Common myeloid progenitor, CD34-positive (primary cell): ENCODE measurements at regions not wholly inside any gene's neighbourhood (a gene's known extent, or its start where the extent isn't known, plus 50 kb on each side); places are given as distances from the start of the nearest gene placed in this dataset.

ENCODE experiments used
- CTCF ChIA-PET: fragments of 350-600 bp; sonication (Branson Sonifier 250); formaldehyde crosslinking; loops from one replicate; lab custom pipeline; 2021; ENCODE audit warnings: antibody characterized with exemption; lab: Charles Lee
- POLR2A ChIA-PET: fragments of 350-600 bp; sonication (Branson Sonifier 250); formaldehyde crosslinking; loops from one replicate; lab custom pipeline; 2021; ENCODE audit warnings: antibody characterized with exemption; lab: Charles Lee
- DNase-seq, 3 donors: peaks; one replicate each; pipeline versions ENCODE4 v3.0.0 to v3.0.0-alpha.2; 2013
- H3K27ac ChIP-seq, 2 experiments: 1 replicate in 1 of 2; 2 replicates in 1 of 2; pipeline ENCODE4 v1.7.0; 2013; ENCODE audit warnings: inconsistent platforms in 2 of 2, low read length in 2 of 2, mild to moderate bottlenecking in 2 of 2, low read depth in 1 of 2, moderate library complexity in 1 of 2; ENCODE audit not compliant: severe bottlenecking in 2 of 2, insufficient read depth in 1 of 2, poor library complexity in 1 of 2
- H3K27me3 ChIP-seq, 5 experiments: replicated peaks in 2 of 5; 1 replicate in 3 of 5; 2 replicates in 2 of 5; pipeline versions ENCODE4 v1.6.1 to v1.7.0; 2013; ENCODE audit warnings: low read length in 4 of 5, mild to moderate bottlenecking in 2 of 5, moderate library complexity in 2 of 5, inconsistent platforms in 1 of 5; ENCODE audit not compliant: insufficient read depth in 5 of 5, control insufficient read depth in 4 of 5
- H3K36me3 ChIP-seq, 4 experiments: 1 replicate in 2 of 4; 2 replicates in 2 of 4; pipeline versions ENCODE4 v1.6.1 to v1.7.0; 2013; ENCODE audit warnings: low read length in 3 of 4, control low read depth in 1 of 4, mild to moderate bottlenecking in 1 of 4; ENCODE audit not compliant: control insufficient read depth in 4 of 4, insufficient read depth in 4 of 4
- H3K4me1 ChIP-seq, 4 experiments: 1 replicate in 3 of 4; 2 replicates in 1 of 4; pipeline versions ENCODE4 v1.6.1 to v1.7.1; 2013; ENCODE audit warnings: low read length in 3 of 4, mild to moderate bottlenecking in 3 of 4, control low read depth in 1 of 4, inconsistent platforms in 1 of 4, moderate library complexity in 1 of 4; ENCODE audit not compliant: control insufficient read depth in 4 of 4, insufficient read depth in 4 of 4; ENCODE audit errors: control extremely low read depth in 1 of 4
- H3K4me3 ChIP-seq, 7 experiments: 1 replicate in 4 of 7; 2 replicates in 3 of 7; pipeline versions ENCODE4 v1.5.1 to v1.7.0; 2013; ENCODE audit warnings: mild to moderate bottlenecking in 7 of 7, low read length in 6 of 7, moderate library complexity in 6 of 7, inconsistent platforms in 2 of 7, low read depth in 2 of 7, control low read depth in 1 of 7; ENCODE audit not compliant: insufficient read depth in 4 of 7, control insufficient read depth in 1 of 7; ENCODE audit errors: extremely low read depth in 1 of 7
- H3K9me3 ChIP-seq, 5 experiments: 1 replicate in 4 of 5; 2 replicates in 1 of 5; pipeline versions ENCODE4 v1.6.1 to v1.7.1; 2013; ENCODE audit warnings: low read length in 4 of 5, mild to moderate bottlenecking in 2 of 5, inconsistent platforms in 1 of 5, low read depth in 1 of 5, moderate library complexity in 1 of 5; ENCODE audit not compliant: control insufficient read depth in 4 of 5, insufficient read depth in 2 of 5; ENCODE audit errors: control extremely low read depth in 1 of 5
- WGBS: methylation state at CpG from one replicate; pipeline ENCODE4 v1.1.5; 2013; ENCODE audit not compliant: insufficient coverage; 5-methylcytosine and 5-hydroxymethylcytosine counted together

DNA sequence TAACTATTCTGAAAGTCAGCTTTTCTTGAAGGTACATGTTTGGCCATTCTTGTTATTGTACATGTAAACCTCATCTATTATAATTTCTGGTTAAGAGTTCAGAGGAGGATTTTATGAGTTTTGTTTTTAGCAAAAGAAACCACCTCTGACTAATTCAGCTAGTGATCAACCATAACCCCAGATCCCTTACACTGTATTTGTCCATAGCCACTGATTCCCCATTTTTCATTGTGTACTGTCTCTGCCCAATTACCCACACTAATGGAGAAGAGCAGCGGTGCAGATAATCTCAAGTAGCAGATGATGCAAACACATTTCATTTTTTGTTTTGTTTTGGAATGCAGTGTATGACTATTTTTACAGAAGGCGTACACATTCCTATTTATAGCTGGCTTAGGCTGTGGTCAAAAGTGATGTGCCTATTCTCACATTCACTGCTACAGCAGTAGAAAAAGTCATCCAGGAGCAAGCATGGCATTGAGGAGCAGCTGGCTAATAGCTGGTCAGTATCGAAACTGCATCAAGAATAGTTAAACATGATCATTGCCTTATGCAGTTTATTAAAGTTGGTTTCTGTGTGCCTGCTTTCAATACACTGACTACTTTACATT, 988.3 kb downstream of the DTWD2 start:
- CTCF ChIA-PET = no interaction called here

GRCh38 chr5:117982691-117983090, 1005.7 kb downstream of the DTWD2 start:
- ChIA-PET POLR2A (no interaction called here), CTCF (no interaction called here)
- 100% methylated on average over 1 of the region's 2 CpGs for WGBS
- Histone ChIP-seq H3K9me3 (peaks cover 0 to 2% (median 0%) of the 10 kb centered on the region in 5 experiments), H3K4me1 (no peaks in the 10 kb centered on the region), H3K27ac (no peak overlapping the region), H3K36me3 (no peaks in the 10 kb centered on the region), H3K4me3 (no peak overlapping the region), H3K27me3 (no peaks in the 10 kb centered on the region)
- no peak for DNase-seq

More for the DNA sequence above, 988.3 kb downstream of the DTWD2 start:
- no peak for DNase-seq
- Histone ChIP-seq H3K4me3 (no peak overlapping the region), H3K36me3 (no peaks in the 10 kb centered on the region), H3K4me1 (no peaks in the 10 kb centered on the region), H3K27ac (no peak overlapping the region), H3K9me3 (no peaks in the 10 kb centered on the region), H3K27me3 (no peaks in the 10 kb centered on the region)
- WGBS = 92% methylated on average over 2 of the region's 3 CpGs
- POLR2A ChIA-PET = no interaction called here

DNA sequence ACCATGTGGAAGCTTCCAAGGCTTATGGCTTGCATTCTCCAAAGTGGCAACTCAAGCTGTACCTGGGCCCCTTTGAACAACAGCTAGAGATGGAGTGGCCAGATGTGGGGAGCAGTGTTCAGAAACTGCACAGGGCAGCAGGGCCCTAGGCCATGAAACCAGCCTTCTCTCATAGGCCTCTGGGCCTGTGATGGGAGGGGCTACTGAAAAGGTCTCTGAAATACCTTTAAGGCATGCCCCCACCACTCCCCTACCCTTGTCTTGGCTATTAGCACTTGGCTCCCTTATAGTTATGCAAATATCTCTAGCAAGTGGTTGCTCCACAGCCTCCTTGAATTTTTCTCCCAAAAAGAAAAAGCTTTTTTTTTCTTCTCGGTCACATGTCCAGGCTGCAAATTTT, 1014.6 kb downstream of the DTWD2 start:
- ChIA-PET POLR2A (no interaction called here), CTCF (no interaction called here)
- peaks cover 0 to 3% (median 0%) of the 10 kb centered on the region in 5 experiments for H3K9me3 ChIP-seq
- no peaks in the 10 kb centered on the region for H3K36me3 ChIP-seq
- H3K4me1 ChIP-seq = no peaks in the 10 kb centered on the region
- no peak for DNase-seq
- H3K4me3 ChIP-seq = no peak overlapping the region
- no peak overlapping the region for H3K27ac ChIP-seq
- no peaks in the 10 kb centered on the region for H3K27me3 ChIP-seq
- no CpG with 5 or more reads among the region's 1 CpG for WGBS

DNA sequence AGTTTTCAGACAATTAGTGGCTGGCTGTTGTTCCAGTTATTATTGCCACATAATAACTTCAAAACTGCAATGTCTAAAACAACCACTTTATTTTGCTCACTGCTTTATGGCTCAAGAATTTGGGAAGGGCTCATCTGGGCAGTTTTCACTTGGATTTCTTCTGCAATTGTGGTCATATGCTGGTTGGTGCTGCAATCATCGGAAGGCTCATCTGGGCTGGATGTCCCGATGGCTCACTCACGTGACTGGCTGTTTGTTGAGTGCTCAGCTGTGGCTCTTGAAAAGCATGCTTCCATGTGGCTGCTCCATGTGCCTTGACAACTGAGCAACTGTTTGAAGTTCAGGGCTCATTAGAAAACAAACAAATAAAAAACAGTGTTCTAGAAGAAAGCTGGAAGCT, 1032.5 kb downstream of the DTWD2 start:
- WGBS = 92% methylated on average over 3 of the region's 3 CpGs
- Histone ChIP-seq H3K4me1 (no peaks in the 10 kb centered on the region), H3K36me3 (no peaks in the 10 kb centered on the region), H3K4me3 (no peak overlapping the region), H3K27ac (no peak overlapping the region), H3K9me3 (no peaks in the 10 kb centered on the region), H3K27me3 (no peaks in the 10 kb centered on the region)
- ChIA-PET CTCF (no interaction called here), POLR2A (no interaction called here)
- no peak for DNase-seq

- no peaks in the 10 kb centered on the region for H3K4me1 ChIP-seq
- DNase-seq = no peak
- no peaks in the 10 kb centered on the region for H3K27me3 ChIP-seq
- H3K4me3 ChIP-seq = no peak overlapping the region
- WGBS = no CpG with 5 or more reads among the region's 1 CpG
- no peak overlapping the region for H3K27ac ChIP-seq
- H3K9me3 ChIP-seq = no peaks in the 10 kb centered on the region
- no peaks in the 10 kb centered on the region for H3K36me3 ChIP-seq
- ChIA-PET CTCF (no interaction called here), POLR2A (no interaction called here)
These were observed 1034.0 kb downstream of the DTWD2 start for GRCh38 chr5:117954331-117954730.

- CTCF ChIA-PET = no interaction called here
- H3K4me3 ChIP-seq = no peak overlapping the region
- no peaks in the 10 kb centered on the region for H3K4me1 ChIP-seq
- 95% methylated on average over 8 of the region's 13 CpGs for WGBS
- H3K27ac ChIP-seq = no peak overlapping the region
- POLR2A ChIA-PET = no interaction called here
- no peak for DNase-seq
- H3K27me3 ChIP-seq = no peaks in the 10 kb centered on the region
- no peaks in the 10 kb centered on the region for H3K36me3 ChIP-seq
- no peaks in the 10 kb centered on the region for H3K9me3 ChIP-seq
These were observed 1035.1 kb downstream of the DTWD2 start for GRCh38 chr5:117953272-117953671.

GRCh38 chr5:117947836-117948235, 1040.5 kb downstream of the DTWD2 start:
- POLR2A ChIA-PET = no interaction called here
- WGBS = no CpG with 5 or more reads among the region's 2 CpGs
- H3K4me1 ChIP-seq = peaks cover 0 to 5% (median under 1%) of the 10 kb centered on the region in 4 experiments
- H3K9me3 ChIP-seq = no peaks in the 10 kb centered on the region
- CTCF ChIA-PET = no interaction called here
- no peaks in the 10 kb centered on the region for H3K27me3 ChIP-seq
- no peak overlapping the region for H3K4me3 ChIP-seq
- no peak for DNase-seq
- H3K27ac ChIP-seq = no peak overlapping the region
- H3K36me3 ChIP-seq = no peaks in the 10 kb centered on the region
